NCI-H2227 treated with DMSO at 0.1 percent for 48 hours (cell line): ENCODE measurements at regions not wholly inside any gene's neighbourhood (a gene's known extent, or its start where the extent isn't known, plus 50 kb on each side); places are given as distances from the start of the nearest gene placed in this dataset.
A peak's percentile ranks its signal among the peaks of the same experiment; 100 is the strongest.
"Not testable (repeated sequence)": the region's sequence is repeated elsewhere in the genome, so short reads cannot be mapped to it uniquely, and the experiment has no call there.

ENCODE experiments used
- DNase-seq: peaks from one replicate; lab custom pipeline; 2025; lab: John Stamatoyannopoulos, UW

DNA sequence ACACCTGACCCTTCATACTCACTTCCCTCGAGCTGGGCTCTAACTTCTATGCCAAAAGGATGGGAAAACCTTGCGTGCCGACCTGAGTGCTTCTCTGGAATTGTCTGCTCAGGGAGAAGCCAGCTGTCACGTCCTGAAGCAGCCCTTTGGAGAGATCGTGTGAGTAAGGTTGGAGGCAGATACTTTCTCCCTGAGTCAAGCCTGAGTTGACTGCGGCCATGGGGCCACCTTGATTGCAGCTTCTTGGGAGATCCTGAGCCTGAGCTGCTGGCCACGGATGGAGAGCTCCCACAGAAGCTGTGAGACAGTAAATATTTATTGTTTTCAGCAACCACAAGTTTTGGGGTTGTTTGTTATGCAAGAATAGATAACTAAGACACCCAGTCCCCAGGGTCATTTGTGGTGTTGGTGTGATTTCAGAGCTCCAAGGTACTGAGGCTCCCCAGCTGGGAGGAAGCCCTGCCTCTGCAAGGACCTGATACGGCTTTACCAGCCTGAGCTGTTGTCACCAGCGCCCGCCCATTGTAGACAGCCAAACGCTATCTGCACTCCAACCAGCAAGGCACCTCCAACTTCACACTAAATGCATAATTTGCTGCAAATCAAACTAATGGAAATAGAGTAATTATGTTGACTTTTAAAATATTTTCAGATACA is 531.6 kb downstream of the PTPRU start:
- DNase-seq, result no peak

DNA sequence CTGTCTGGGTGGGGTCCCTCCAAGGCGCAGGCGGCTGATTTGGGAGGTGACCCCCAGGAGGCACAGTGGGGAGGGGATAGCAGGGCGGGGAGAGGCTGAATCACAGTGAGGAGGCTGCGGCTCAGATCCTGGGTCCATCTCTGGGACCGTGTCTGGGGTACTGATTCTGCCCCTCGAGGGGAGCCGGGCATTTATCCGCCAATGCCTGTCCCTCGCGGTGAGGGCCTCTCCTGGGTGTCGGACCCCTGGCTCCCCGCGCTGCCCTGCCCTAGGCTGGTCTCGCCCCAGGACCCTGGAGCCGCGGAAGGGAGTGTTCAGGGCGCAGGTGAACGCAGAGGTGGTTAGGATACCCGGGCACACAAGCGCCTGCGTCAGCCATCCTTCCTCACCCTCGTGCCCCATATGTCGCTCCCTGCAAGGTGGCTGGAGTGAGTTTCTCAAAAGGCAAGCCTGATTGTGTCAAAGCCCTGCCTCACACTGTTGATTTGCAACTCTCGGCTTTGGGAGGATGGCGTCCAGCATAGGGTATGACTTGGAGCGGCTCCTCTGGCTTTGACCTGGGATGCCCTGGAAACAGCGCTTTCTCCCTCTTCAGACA is 530.9 kb downstream of the PTPRU start:
- DNase-seq, result no peak

DNA sequence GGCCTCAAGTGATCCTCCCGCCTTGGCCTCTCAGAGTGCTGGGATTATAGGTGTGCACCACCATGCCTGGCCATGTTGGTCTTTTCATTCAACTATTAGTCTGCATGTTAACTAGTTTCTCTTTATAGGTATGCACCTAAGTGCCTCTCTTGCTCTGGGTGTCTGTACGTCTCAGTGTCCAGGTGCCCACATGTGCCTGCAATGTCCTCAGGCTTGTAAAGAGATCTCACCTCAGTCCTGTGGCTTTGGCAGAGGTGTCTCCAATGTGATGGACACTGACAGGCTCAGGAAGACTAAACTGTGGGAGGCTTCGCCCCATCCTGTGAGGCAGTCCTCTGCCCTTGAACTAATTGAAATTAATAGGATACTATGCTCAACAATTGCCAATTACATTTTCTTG is 526.3 kb downstream of the PTPRU start:
- no peak for DNase-seq

DNA sequence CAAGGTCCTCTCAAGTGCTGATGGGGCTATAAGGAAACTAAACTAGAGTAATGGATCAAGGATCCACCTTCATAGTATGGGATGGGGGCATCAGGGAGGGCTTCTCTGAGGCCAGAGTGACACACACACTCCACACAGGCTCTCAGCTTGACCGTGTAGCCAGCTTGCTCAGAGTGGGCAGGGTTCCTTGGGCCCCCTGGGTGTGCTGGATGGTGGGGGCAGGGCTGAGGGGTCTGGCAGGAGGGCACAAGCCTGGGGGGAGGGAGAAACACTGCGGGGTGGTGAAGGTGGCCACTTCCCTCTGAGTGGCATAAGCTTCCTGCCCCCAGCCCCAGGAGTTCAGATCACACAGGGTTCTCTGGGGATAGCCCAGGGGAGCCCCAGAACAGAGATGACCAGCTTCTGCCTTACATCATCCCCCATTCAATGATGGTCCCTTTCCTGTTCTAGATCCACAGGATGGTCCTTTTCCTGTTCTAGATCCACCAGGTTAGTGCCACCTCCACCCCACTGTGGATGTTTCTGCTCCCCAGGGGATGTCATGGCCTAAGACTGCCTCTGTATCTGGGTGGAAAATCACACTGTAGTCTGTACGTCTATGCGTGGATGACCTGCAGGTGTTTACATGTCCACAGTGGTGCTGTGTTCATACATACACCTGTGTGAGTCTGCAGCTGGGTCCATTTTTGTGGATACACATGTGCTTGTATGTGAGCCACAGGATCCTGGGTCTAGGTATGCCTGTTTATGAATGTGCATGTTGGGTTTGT is 525.0 kb downstream of the PTPRU start:
- no peak for DNase-seq

DNA sequence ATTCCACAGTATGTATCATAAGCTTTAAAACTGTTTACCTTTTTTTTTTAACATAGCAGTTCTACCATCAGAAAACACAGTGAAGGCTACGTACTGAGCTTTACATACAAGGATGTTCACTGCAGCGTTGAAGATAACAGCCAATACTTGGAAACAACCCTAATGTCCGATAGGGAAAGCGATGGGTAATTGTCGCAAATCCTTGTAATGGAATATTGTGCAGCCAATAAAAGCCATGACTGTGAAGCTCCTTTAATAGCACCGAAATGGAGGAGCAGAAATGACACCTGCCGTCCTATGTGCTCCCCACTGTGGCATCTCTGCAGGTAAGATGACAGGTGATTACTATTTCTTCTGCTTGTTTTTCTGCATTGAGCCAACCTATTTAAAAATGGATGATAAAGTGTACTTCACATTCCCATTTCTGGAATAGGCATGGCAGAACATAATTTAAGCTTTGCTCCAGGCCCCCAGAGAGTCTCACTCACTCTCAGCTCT is 523.8 kb downstream of the PTPRU start:
- DNase-seq, result no peak

DNA sequence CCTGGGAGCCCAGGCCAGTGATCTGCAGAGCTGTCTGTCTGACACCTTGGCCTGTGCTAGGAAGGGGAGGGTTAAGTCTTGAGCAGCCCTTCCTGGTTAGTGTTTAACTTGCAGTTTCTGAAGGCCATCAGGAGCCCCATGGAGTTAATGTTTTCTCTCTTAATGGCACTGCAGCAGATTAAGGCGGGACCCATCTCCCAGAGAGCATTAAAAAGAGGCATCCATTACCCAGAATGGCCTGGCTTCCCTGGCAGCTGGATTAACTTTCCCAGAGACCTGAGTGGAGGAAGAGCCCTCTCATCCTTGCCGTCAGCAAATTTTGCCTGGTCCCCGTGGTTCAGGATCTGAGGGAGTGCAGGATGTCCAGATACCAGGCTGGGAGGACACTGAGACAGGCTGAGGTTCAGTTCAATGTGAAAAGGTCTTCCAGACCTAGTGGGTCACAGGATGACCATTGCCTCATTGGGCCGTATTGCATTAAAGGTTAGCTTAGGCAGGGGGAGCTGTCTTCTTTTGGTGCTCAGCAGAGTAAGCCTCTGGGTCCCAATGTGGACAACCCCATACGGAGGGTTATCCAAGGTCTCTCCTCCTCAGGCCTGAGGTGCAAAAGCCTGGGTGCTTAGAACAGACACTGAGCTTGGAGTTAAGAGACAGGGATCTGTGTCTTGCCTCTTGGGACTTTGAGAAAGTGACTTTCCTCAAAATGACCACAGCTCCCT is 522.6 kb downstream of the PTPRU start:
- peak; percentile 67 for DNase-seq

DNA sequence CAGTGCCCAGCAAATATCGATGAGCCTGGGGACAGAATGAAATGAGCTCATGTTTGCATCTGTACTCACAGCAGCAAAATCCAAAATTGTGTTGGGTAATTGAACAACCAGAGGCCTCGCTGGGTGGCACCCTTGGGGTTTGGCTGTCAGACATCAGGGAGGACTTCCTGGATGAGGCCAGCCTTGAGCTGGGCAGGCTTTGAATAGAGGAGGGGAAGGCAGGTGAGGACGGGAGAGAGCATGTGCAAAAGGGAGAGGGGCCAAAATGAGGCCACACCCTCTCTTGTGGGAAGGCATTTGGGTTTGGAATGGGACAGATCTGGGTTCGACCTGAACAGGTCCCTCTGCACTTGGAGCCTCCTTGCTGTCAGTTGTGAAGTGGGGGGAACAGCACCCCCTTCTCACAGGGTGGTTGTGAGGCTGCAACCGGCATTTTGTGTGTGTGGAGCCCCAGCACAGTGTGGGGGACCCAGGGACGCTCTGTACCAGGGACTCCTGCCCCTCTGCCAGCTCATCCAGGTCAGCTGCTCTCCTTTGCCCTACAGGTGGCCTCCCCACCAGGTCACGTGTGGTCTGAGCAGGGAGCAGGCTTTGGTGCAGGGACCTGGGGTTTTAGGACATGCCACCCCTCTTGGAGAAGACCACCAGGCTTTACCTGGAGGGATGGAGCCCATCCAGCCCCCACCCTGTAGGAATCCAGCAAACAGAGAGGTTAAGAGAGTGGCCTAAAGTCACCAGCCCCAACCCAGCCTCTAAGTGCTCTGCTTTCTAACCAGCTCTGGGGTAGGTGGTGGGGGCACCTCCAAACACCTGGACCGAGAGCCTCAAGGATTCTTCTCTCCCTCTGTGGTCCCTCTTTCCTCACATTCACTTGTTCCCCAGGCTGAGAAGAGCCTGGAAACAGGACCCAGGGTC is 521.8 kb downstream of the PTPRU start:
- DNase-seq, result no peak

DNA sequence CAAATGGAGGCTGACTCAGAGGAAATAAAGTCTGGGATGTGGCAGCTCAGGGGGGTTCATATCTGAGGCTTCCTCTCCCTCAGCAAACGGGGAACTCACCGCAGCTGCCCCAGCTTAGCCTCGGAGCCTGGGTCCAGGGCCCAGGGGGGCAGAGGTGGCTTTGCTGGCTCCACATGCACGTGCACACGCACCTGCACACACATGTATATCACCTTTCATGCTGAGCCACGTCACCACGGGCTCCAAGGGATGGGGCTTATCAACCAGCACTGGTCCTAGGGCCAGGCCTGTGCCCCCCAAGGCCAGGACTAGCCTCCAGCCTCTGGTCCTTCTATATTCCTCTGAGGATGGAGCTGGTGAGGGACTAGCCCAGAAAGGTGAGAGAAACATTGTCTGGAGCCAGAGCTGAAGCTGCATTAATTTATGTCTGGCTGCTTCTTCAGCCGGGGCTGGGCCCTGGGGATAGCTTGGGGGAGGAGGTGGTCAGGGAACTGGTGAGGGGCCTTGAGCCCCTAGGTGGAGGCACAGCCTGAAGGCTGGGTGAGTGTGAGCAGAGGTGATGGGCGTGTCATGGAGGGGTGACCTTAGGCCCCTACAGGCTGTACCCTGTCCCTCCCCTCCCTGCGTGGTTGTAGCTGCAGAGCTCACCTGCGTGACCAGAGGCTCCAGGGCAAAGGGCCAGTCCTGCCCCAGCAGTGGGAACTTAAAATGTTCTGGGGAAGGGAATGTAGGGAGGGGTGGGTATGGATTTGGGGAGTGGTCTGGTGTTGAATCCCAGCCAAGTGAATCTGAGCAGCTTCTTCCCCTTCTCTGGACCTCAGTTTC is 520.8 kb downstream of the PTPRU start:
- no peak for DNase-seq

DNA sequence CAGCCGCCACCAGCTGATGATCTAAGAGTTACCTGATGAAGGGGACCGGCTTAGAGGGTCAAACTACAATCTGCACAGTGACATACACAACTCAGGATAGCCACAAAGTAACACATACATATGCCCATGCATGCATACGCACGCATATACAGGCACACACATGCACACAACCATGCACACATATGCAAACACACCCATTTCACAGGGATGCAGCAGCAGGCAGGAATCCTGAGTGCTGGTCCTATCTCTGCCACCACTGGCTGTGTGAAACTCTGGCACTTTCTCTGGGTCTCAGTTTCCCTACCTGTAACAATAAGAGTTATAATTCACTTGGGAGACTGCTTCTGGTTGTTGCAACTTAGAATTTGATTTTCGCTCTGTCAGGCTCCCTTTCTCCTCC is 520.2 kb downstream of the PTPRU start:
- DNase-seq, result no peak

DNA sequence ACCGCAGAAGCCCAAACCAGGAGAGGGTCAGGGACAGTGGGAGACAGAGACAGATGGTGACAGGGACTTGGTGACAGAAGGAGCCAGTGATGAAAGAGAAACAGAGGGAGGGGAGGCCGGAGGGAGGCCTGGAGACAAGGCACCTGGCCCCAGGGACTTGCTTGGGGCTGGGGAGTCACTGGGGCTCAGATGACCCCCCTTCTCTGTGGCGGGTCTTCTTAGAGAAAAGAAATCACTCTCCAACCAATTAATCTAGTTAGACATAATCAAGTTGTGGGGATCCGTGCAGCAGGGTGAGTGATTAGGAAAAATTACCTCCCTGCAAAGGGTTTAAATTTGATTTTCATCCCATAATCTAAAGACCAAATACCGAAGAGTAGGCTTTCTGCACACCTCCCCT is 519.8 kb downstream of the PTPRU start:
- DNase-seq, result no peak

DNA sequence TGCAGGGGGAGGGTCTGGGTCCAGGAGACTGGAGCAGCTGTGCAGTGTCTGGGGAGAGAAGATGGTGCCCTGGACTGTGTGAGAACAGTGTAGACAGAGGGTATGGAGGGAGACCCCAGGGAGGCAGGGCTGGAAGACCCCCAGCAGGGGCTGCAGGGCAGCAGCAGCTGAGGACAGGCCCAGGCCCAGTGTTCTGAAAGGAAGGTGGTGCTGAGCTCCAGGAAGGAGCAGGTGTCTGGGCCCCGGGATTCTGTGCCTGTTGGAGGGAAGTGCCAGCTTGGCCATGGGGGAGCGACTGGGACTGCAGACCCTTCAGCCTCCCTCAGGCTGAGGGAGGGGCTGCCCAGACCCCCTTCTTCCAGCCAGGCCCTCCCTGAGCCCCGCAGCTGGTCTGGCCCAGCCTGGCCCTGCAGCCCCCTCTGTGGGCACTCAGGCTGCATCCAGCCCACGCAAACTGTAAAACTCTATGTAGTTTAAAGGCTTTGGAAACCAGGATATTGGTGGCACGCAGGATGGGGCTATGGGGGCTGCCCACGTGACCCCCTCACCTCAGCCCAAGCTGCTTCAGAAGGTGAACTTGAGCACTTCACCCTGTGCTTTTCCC is 519.2 kb downstream of the PTPRU start:
- not testable (repeated sequence) for DNase-seq

DNA sequence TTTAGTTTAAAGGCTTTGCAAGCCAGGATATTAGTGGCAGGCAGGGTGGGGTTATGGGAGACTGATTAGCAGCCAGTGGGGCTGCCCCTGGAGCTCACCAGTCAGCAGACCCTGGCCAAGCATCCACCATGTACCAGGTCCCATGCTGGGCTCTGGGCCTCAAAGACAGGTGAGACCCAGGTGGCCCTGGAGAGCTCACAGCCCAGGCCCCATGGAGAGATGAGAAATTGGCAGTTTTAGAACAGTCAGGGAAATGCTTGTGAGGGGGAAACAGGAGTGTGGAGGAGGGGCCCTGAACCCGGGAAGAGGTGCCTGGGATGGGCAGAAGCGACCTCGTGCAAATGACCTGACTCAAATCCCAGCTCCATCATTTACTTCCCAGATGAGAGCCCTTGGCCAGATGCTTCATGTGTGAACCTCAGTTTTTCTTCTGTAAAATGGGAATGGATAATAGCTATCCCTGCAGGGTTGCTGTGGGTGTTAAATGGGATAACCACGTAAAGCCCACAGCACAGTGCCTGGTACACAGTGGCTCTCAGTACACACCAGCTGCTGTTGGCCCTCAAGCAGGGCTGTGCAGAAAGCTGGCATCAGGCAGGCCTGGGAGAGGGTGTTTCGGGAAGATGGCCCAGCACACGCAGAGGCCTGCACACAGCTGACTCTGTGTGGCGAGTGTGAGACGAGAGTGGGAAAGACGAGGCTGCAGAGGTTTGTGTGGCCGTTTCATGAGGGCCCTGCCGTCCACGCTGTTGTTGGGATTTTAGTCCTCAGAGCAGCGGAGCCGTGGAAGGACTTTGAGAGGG is 518.5 kb downstream of the PTPRU start:
- no peak for DNase-seq

DNA sequence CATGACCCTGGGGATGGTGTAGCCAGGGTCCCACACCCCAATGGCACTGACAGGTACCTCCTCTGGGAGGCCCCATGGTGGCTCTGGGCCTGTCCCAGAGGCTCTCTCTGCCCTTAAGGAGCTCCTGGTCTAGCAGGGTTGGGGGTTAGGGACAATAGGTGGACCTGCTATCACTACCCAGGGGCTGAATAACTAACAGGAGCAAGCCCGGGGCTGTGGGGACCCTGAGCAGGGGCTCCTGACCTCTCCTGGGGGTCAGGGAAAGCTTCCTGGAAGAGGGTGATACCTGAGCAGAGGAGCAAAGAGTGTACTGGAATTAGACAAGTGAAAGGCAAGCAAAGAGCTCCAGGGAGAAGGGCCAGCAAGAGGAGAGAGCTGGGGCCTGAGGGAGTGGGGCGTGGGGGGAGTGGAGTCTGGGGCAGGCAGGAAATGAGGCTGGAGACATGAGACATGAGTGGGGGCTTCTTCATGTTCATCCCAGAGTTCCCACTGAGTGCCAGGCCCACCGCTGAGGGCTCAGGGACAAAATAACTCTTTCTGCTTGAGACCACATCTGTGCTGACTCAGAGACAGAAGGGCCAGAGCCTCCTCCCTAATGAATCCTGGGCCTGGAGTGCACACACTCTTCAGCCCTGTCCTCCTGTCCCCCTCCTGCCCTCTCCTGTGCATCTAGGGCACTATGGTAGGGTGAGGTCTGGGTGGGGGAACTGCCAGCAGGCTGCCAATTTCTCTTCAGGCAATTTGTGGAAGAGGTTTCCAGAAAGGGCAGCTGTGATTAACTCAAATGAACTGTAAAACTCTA is 517.6 kb downstream of the PTPRU start:
- DNase-seq, result peak; percentile 35

DNA sequence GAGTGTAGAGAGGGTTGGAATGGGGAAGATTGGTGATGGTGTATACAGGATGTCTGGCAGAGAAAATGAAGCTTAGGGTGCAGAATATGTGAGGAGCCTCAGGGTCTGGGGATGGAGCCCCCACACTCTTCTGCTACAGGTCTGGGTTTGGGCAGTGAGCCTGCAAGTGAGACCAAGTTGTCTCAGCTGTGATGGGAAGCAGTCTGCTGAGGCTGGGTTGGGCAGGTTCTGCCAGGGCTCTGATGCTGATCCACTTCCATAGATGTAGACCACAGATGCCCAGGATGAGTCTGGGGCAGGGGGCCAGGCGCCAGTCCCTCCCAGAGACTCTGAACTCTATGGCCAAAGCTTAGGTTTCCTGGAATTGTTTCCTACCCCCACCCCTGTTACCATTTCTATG is 516.9 kb downstream of the PTPRU start:
- DNase-seq, result no peak

DNA sequence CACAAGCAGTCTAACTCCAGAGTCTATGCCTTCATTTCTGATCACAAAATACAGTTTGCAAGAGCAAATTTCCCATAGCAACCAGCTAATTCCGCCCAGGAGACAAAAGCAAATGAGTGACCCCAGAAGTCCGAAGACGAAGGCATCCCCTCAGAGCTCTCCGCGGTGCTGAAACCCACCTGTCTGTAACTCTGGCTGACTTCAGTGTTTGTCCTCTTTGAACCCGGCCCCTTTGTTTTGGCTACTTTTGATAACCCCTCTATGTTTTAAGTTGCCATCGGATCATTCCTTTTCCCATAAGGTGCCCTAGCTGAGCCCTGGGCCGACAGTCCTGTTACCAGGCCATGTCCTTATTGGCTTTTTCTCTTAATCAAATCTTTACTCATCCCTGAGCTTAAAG is 515.8 kb downstream of the PTPRU start:
- no peak for DNase-seq

DNA sequence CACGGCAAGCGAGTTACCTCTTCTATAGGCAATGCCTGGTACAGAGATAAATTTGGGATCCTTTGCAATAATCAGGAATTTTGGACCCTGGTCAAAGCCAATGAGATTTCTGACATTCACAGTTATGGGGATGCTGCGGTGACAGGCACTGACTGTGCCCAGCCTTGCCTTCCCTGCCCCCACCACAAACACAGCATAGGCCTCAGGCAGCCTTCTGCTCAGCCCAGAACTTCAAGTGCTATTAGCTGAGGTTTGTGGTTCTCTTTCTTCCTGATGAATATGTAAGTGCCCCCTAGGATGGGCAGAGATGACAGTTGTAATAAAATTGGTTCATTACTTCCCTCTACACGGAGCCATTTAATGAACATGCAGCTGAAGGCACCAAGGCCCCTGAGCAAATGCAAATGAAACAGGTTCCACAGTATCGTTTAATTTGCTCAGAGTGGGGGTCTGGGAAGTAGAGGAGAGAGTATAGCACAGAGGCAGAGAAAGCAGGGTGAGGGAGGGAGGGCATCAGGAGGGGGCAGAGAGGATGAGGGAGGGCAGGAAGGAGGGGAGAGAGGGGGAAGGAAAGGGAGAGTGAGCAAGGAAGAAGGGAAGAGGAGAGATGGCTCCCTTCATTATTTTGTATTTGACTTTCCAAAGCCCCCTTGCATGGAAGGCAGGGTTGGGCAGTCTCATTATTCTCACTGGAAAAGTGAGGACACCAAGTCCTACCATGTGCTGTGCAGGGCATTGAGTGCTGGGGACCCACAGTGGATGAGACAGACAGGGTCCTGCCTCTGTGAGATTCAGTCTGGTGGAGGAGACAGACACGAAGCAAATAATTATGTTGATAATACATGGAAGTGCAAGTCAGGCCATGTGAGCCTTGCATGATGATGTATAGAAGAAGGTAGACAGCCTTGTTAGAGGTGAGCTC is 513.0 kb downstream of the PTPRU start:
- no peak for DNase-seq

DNA sequence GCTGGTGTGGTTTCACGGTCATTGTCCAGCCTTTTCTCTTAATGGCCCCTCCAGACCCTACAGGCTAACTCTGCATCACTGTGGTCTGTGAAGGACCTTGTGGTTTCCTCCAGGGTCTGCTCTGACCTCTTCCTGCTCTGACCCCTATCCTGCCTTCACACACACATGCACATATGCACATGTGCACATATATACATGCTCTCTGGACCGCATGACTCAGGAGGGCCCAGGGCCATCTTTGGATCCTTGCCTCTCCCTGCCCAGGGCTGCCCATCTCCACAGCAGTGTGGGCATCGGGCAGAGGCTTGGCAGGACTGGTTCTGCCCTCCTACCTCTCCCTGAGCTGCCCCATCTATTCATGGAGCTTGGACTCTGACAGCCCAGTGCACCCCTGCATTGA is 510.9 kb downstream of the PTPRU start:
- DNase-seq, result no peak
